Loucy (cell line): ENCODE measurements at regions not wholly inside any gene's neighbourhood (a gene's known extent, or its start where the extent isn't known, plus 50 kb on each side); places are given as distances from the start of the nearest gene placed in this dataset.

Experiments used
- CTCF ChIP-seq: fragments of 200-600 bp; sonication (generic); conservative IDR thresholded peaks from 2 replicates; pipeline ENCODE4 v1.5.1; 2014; ENCODE audit warnings: mild to moderate bottlenecking, antibody characterized with exemption, low read length
- EZH2phosphoT487 ChIP-seq: fragments of 200-600 bp; IDR thresholded peaks from 2 replicates; pipeline ENCODE4 v1.6.1; 2018; ENCODE audit warnings: antibody characterized with exemption, mild to moderate bottlenecking, moderate library complexity, borderline replicate concordance

- TF ChIP-seq CTCF = no peak
- TF ChIP-seq EZH2phosphoT487 = no peak
Measured at GRCh38 chr6:95119927-95120326, 457.4 kb upstream of the MANEA start.
